A673 (cell line): ENCODE measurements at regions not wholly inside any gene's neighbourhood (a gene's known extent, or its start where the extent isn't known, plus 50 kb on each side); places are given as distances from the start of the nearest gene placed in this dataset.

ENCODE experiments used
- BruUV-seq: library from RNA; stranded (reverse); fragments of 400-500 nt; replicated peaks from 2 replicates; lab custom pipeline; 2021; lab: Mats Ljungman, UMichigan
- CTCF ChIA-PET: fragments of 300-600 bp; sonication (Branson Sonifier 250); formaldehyde crosslinking; loops from one replicate; lab custom pipeline; 2022; ENCODE audit warnings: antibody characterized with exemption; lab: Charles Lee
- POLR2A ChIA-PET: fragments of 300-600 bp; sonication (Branson Sonifier 250); formaldehyde crosslinking; loops from one replicate; lab custom pipeline; 2022; ENCODE audit warnings: antibody characterized with exemption; ENCODE audit not compliant: low non-redundant PET; lab: Charles Lee
- DNase-seq: peaks from one replicate; pipeline ENCODE4 v3.0.0-alpha.2; 2015; ENCODE audit warnings: low spot score
- H3K27ac ChIP-seq: fragments of 200-600 bp; sonication (generic); 2 replicates; pipeline ENCODE4 v1.5.1; 2016; ENCODE audit warnings: mixed run types, low read depth, mild to moderate bottlenecking, mixed read lengths, antibody characterized with exemption, low read length; ENCODE audit not compliant: poor library complexity, severe bottlenecking
- H3K27me3 ChIP-seq: fragments of 200-600 bp; sonication (generic); replicated peaks from 2 replicates; pipeline ENCODE4 v1.6.1; 2017; ENCODE audit warnings: mixed run types, low read depth, mild to moderate bottlenecking, mixed read lengths, antibody characterized with exemption, low read length; ENCODE audit not compliant: insufficient read depth, poor library complexity
- H3K36me3 ChIP-seq: fragments of 200-600 bp; sonication (generic); 2 replicates; pipeline ENCODE4 v1.6.1; 2016; ENCODE audit warnings: mixed run types, mild to moderate bottlenecking, mixed read lengths, antibody characterized with exemption, low read length; ENCODE audit not compliant: insufficient read depth, poor library complexity, severe bottlenecking
- H3K4me1 ChIP-seq: fragments of 200-600 bp; sonication (generic); 2 replicates; pipeline ENCODE4 v1.6.1; 2017; ENCODE audit warnings: mixed run types, mild to moderate bottlenecking, mixed read lengths, antibody characterized with exemption, low read length; ENCODE audit not compliant: insufficient read depth, poor library complexity, severe bottlenecking
- H3K4me3 ChIP-seq: fragments of 200-600 bp; sonication (generic); 2 replicates; pipeline ENCODE4 v1.5.1; 2016; ENCODE audit warnings: low read depth, mixed run types, mild to moderate bottlenecking, mixed read lengths, low read length; ENCODE audit not compliant: poor library complexity, severe bottlenecking
- H3K9me3 ChIP-seq: fragments of 200-600 bp; sonication (generic); 2 replicates; pipeline ENCODE4 v1.6.1; 2016; ENCODE audit warnings: mixed run types, low read depth, mild to moderate bottlenecking, mixed read lengths, antibody characterized with exemption, low read length; ENCODE audit not compliant: poor library complexity, severe bottlenecking
- EZH2 ChIP-seq: fragments of 200-600 bp; sonication (generic); IDR thresholded peaks from 2 replicates; pipeline ENCODE4 v1.6.1; 2017; ENCODE audit warnings: borderline replicate concordance, low read depth, mild to moderate bottlenecking, mixed read lengths, antibody characterized with exemption, low read length; ENCODE audit not compliant: poor library complexity, severe bottlenecking
- intact Hi-C: fragments of 100-400 bp; cut with micrococcal nuclease; formaldehyde crosslinking; loops from one replicate; pipeline ENCODE4 v1.10.0; 2022; ENCODE audit not compliant: unreplicated experiment
- TF ChIP-seq, protein P1 (sequence below): fragments of 300-800, 200-600 bp; sonication (generic); conservative IDR thresholded peaks from 2 replicates; pipeline ENCODE4 v1.5.1; 2017; ENCODE audit warnings: low read depth, mild to moderate bottlenecking, antibody characterized with exemption, low read length, moderate library complexity, mixed read lengths

DNA sequence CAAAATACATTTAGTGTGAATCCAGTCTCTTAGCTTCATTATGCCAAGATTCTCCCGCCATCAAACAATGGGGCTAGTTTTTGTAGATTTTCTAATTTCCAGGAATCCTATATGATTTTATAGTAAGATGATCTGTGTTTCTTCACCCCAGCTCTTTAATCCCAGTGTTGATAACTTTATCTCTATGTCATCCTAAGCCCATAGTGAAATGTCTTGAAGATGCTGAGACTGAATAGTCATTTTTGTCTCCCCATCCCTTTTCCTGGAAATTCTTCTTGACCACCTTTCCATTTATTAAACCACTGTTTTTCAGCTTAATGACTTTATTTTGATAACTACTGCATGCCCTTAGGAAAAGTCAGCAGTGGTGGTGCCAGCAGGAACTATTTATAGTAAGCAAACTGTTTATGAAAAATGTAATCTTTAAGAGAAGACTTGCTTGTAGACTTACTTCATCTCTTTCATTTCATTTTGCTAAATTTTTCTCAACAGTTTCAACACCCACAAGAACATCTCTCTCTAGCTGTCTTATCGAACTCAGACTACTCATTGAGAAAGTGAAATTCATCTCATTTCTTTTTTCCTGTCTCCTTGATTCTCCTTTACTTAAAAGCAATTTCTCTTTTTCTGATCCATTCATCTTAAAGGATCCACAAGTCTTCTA is 116.6 kb downstream of the NTMT2 start:
- intact Hi-C loops = no loop called here
- BruUV-seq = no TSS peak
- peaks cover 9% of the 10 kb centered on the region for H3K4me1 ChIP-seq
- ChIA-PET POLR2A (interaction anchor here (0.6 kb wide), 1 partner anchor 27 kb away, joined by 3 read pairs; no protein-coding TSS in a partner anchor), CTCF (no interaction called here)
- H3K9me3 ChIP-seq = no peaks in the 10 kb centered on the region
- no peak overlapping the region for H3K27ac ChIP-seq
- no peaks in the 10 kb centered on the region for H3K36me3 ChIP-seq
- DNase-seq = no peak
- TF ChIP-seq, protein P1, sequence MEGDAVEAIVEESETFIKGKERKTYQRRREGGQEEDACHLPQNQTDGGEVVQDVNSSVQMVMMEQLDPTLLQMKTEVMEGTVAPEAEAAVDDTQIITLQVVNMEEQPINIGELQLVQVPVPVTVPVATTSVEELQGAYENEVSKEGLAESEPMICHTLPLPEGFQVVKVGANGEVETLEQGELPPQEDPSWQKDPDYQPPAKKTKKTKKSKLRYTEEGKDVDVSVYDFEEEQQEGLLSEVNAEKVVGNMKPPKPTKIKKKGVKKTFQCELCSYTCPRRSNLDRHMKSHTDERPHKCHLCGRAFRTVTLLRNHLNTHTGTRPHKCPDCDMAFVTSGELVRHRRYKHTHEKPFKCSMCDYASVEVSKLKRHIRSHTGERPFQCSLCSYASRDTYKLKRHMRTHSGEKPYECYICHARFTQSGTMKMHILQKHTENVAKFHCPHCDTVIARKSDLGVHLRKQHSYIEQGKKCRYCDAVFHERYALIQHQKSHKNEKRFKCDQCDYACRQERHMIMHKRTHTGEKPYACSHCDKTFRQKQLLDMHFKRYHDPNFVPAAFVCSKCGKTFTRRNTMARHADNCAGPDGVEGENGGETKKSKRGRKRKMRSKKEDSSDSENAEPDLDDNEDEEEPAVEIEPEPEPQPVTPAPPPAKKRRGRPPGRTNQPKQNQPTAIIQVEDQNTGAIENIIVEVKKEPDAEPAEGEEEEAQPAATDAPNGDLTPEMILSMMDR = no peak
- no peak for TF ChIP-seq EZH2
- no peaks in the 10 kb centered on the region for H3K27me3 ChIP-seq
- no peak overlapping the region for H3K4me3 ChIP-seq

DNA sequence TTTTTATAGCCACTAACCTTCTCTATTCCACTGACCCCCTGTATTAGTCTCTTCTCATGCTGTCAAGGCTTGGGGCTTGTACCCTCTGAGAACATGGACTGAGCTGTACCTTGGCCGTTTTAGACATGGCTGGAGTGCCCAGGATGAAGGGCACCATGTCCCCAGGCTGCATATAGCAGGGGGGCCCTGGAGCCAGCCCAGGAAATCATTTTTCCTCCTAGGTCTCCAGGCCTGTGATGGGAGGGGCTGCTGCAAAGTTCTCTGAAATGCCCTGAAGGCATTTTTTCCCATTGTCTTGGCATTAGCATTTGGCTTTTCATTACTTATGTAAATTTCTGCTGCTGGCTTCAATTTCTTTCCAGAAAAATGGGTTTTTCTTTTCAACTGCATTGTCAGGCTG is 119.5 kb downstream of the NTMT2 start:
- Histone ChIP-seq H3K4me3 (no peak overlapping the region), H3K27ac (no peak overlapping the region), H3K27me3 (no peaks in the 10 kb centered on the region), H3K4me1 (peaks cover 9% of the 10 kb centered on the region), H3K9me3 (no peaks in the 10 kb centered on the region), H3K36me3 (no peaks in the 10 kb centered on the region)
- ChIA-PET POLR2A (no interaction called here), CTCF (no interaction called here)
- intact Hi-C loops = no loop called here
- DNase-seq = no peak
- TF ChIP-seq, protein P1 = no peak
- no peak for TF ChIP-seq EZH2
- BruUV-seq = no TSS peak

DNA sequence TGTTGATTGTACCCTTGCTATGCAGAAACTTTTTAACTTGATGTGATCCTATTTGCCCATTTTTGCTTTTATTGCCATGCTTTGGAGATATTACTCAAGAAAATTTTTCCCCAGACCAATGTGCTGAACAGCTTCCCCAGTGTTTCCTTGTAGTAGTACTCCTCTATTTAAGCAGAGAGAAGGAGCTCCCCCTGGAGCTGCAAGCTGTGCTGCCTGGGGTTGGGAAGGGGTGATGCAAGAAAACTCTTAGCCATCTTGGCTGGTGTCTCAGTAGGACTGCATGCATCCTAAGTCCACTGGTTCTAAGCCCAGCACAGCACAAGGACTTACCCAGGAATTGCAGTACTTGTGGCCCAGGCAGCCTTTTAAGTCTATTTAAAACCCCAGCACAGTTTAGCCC is 121.6 kb downstream of the NTMT2 start:
- DNase-seq = peak; percentile 30
- no peaks in the 10 kb centered on the region for H3K36me3 ChIP-seq
- CTCF ChIA-PET = no interaction called here
- H3K27me3 ChIP-seq = no peaks in the 10 kb centered on the region
- no TSS peak for BruUV-seq
- H3K4me3 ChIP-seq = no peak overlapping the region
- POLR2A ChIA-PET = no interaction called here
- H3K27ac ChIP-seq = no peak overlapping the region
- TF ChIP-seq, protein P1 = peak; percentile 41; the same call in 1 of the 2 replicates
- no peak for TF ChIP-seq EZH2
- peaks cover 3% of the 10 kb centered on the region for H3K4me1 ChIP-seq
- intact Hi-C loops = no loop called here
- H3K9me3 ChIP-seq = no peaks in the 10 kb centered on the region
